Adrenal gland (tissue), 9 donors: ENCODE measurements at regions not wholly inside any gene's neighbourhood (a gene's known extent, or its start where the extent isn't known, plus 50 kb on each side); places are given as distances from the start of the nearest gene placed in this dataset.

Source experiments
- DNase-seq, 7 donors: peaks; one replicate each; pipeline ENCODE4 v3.0.0-alpha.2; 2019 to 2020
- H3K27ac ChIP-seq, 5 donors: fragments of 200-600 bp; sonication (generic) in 4 of 5; 1 replicate in 3 of 5; 2 replicates in 2 of 5; pipeline versions ENCODE4 v1.5.1 to v1.8.0; 2016 to 2020; ENCODE audit warnings: mild to moderate bottlenecking in 1 of 5
- H3K27me3 ChIP-seq: fragments of 200-600 bp; 2 replicates; pipeline ENCODE4 v1.8.0; 2021
- H3K36me3 ChIP-seq, 2 donors: fragments of 200-600 bp; replicated peaks in 1 of 2; 1 replicate in 1 of 2; 2 replicates in 1 of 2; pipeline versions ENCODE4 v1.5.1 to v1.8.0; 2018 to 2022
- H3K4me1 ChIP-seq, 2 donors: fragments of 200-600 bp; replicated peaks in 1 of 2; 1 replicate in 1 of 2; 2 replicates in 1 of 2; pipeline versions ENCODE4 v1.5.1 to v1.8.0; 2018 to 2021
- H3K4me3 ChIP-seq, 4 donors: fragments of 200-600 bp; sonication (generic) in 3 of 4; one replicate each; pipeline ENCODE4 v1.5.1; 2016 to 2018
- H3K9me3 ChIP-seq, 3 donors: fragments of 200-600 bp; sonication (generic) in 1 of 3; replicated peaks in 1 of 3; 1 replicate in 2 of 3; 2 replicates in 1 of 3; pipeline versions ENCODE4 v1.5.1 to v1.8.0; 2016 to 2021
- POLR2A ChIP-seq, 2 donors: fragments of 450-650 bp; IDR thresholded peaks; one replicate each; pipeline ENCODE4 v1.6.1; 2017; ENCODE audit warnings: antibody characterized with exemption in 2 of 2, mild to moderate bottlenecking in 2 of 2, moderate library complexity in 1 of 2
- WGBS, 4 donors: extraction: QIAGEN DNeasy Blood & Tissue Kit in 2 of 4; methylation state at CpG; one replicate each; pipeline versions ENCODE4 v1.1.5 to v1.1.7; 2013 to 2017; 5-methylcytosine and 5-hydroxymethylcytosine counted together
- intact Hi-C, 2 donors: fragments of 100-400 bp; cut with DNase I; formaldehyde crosslinking; loops; one replicate each; pipeline versions ENCODE4 v1.14.1 to v1.15.0; 2022 to 2023
- TF ChIP-seq, protein P1 (sequence below), 6 experiments: fragments of 450-650 bp in 4 of 6; fragments of 200-600 bp in 2 of 6; sonication (generic) in 1 of 6; IDR thresholded peaks; 1 replicate in 5 of 6; 2 replicates in 1 of 6; pipeline versions ENCODE4 v1.5.1 to v1.8.0; 2016 to 2021; ENCODE audit warnings: antibody characterized with exemption in 6 of 6, mild to moderate bottlenecking in 2 of 6, moderate library complexity in 1 of 6
- donor health status: healthy with polysubstance abuse.
- donor health status: Bipolar disorder and iron deficiency.
- donor health status: DM: yes; HTN: yes; CAD: no.
- donor health status: DM: no; HTN: no; CAD: no.
- donor health status: DM: no; HTN: no; CAD: no.

DNA sequence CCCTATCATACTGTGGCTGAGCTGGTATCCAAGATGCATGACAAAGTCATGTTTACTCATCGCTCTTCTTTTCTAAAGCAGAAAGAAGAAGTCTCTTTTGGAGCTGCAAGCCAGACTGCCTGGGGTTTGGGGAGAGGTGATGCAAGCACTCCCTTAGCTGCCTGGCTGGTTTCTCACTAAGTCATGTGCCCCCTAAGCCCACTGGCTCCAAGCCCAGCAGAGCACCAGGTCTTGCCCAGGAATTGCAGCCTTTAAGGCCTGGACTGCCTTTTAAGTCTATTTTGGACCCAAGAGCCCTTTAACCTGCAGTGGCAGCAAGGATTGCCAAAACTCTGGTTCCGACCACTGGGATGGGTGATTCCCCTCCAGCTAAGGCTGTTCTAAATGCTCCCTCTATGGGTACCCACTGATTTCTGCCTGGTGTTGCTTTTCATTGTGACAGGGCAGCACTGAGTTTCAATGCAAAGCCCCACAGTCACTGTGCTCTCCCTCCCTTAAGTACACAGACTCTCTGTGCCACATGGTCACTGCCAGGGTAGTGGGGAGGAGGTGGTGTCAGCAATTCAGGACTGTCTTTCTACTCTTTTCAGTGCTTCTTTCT is 548.6 kb downstream of the TLL1 start:
- Histone ChIP-seq H3K4me1 (no peaks in the 10 kb centered on the region), H3K27me3 (no peaks in the 10 kb centered on the region), H3K4me3 (no peak overlapping the region), H3K27ac (no peak overlapping the region), H3K36me3 (no peaks in the 10 kb centered on the region), H3K9me3 (no peaks in the 10 kb centered on the region)
- DNase-seq: no peak
- intact Hi-C loops: no loop called here
- 77 to 89% (median 82%) methylated on average over 2 of the region's 2 CpGs for WGBS, 4 donors
- TF ChIP-seq, protein P1, sequence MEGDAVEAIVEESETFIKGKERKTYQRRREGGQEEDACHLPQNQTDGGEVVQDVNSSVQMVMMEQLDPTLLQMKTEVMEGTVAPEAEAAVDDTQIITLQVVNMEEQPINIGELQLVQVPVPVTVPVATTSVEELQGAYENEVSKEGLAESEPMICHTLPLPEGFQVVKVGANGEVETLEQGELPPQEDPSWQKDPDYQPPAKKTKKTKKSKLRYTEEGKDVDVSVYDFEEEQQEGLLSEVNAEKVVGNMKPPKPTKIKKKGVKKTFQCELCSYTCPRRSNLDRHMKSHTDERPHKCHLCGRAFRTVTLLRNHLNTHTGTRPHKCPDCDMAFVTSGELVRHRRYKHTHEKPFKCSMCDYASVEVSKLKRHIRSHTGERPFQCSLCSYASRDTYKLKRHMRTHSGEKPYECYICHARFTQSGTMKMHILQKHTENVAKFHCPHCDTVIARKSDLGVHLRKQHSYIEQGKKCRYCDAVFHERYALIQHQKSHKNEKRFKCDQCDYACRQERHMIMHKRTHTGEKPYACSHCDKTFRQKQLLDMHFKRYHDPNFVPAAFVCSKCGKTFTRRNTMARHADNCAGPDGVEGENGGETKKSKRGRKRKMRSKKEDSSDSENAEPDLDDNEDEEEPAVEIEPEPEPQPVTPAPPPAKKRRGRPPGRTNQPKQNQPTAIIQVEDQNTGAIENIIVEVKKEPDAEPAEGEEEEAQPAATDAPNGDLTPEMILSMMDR (IDR thresholded peaks at IDR 0.05): no peak
- TF ChIP-seq POLR2A (IDR thresholded peaks at IDR 0.05): no peak

DNA sequence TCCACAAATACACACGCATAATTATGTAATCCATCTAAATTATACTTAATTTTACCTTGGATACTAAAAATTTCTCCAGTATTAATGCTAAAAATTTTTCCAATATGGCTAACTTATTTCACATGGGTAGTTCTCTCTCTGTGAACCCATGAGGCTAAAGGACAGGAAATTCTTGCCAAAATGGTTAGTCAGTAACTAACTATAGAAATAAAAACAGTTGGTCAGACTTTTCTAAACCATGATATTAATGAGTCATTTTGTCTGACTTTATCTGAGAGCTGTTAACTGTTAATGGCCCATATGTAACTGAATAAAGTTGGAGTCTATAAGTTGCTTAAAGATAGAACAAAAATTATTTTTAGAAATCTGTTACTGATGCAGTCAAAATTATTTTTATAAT is 549.4 kb downstream of the TLL1 start:
- intact Hi-C loops: no loop called here
- Histone ChIP-seq H3K9me3 (no peaks in the 10 kb centered on the region), H3K36me3 (no peaks in the 10 kb centered on the region), H3K27me3 (no peaks in the 10 kb centered on the region), H3K27ac (no peak overlapping the region), H3K4me3 (no peak overlapping the region), H3K4me1 (no peaks in the 10 kb centered on the region)
- TF ChIP-seq POLR2A (IDR thresholded peaks at IDR 0.05): no peak
- TF ChIP-seq, protein P1 (IDR thresholded peaks at IDR 0.05): no peak
- no peak for DNase-seq
- WGBS, 4 donors: 74 to 82% (median 78%) methylated on average over 1 of the region's 1 CpG

- no peak for DNase-seq
- no peak for TF ChIP-seq POLR2A (IDR thresholded peaks at IDR 0.05)
- TF ChIP-seq, protein P1 (IDR thresholded peaks at IDR 0.05): no peak
- intact Hi-C loops: no loop called here
- Histone ChIP-seq H3K27me3 (no peaks in the 10 kb centered on the region), H3K27ac (no peak overlapping the region), H3K9me3 (no peaks in the 10 kb centered on the region), H3K4me1 (no peaks in the 10 kb centered on the region), H3K36me3 (no peaks in the 10 kb centered on the region), H3K4me3 (no peak overlapping the region)
- WGBS, 4 donors: 66 to 77% (median 68%) methylated on average over 2 of the region's 2 CpGs
These were observed 553.3 kb downstream of the TLL1 start for GRCh38 chr4:166426300-166426863.

DNA sequence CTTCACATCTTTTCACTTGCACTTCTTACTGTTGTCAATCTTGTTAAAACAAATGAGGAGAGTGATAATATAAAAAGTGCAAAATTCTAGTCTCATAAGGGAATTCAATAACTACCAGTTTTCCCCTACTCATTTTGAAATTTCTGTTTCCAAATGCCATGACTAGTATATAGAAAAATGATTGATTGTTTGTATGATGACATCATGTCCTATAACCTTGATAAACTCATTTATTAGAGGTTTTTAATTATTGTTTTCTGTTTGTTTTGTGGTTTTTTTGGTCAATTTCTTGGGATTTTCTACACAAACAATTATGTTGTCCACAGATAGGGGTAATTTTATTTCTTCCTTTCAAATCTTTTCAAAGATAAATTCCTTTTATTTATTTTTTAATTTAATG is 559.1 kb downstream of the TLL1 start:
- Histone ChIP-seq H3K27me3 (no peaks in the 10 kb centered on the region), H3K36me3 (no peaks in the 10 kb centered on the region), H3K9me3 (no peaks in the 10 kb centered on the region), H3K27ac (no peak overlapping the region), H3K4me3 (no peak overlapping the region), H3K4me1 (no peaks in the 10 kb centered on the region)
- TF ChIP-seq, protein P1 (IDR thresholded peaks at IDR 0.05): no peak
- no peak for TF ChIP-seq POLR2A (IDR thresholded peaks at IDR 0.05)
- no peak for DNase-seq
- intact Hi-C loops: no loop called here
